Activated CD8-positive, alpha-beta T cell treated with anti-CD3 and anti-CD28 coated beads for 36 hours (primary cell): ENCODE measurements at regions not wholly inside any gene's neighbourhood (a gene's known extent, or its start where the extent isn't known, plus 50 kb on each side); places are given as distances from the start of the nearest gene placed in this dataset.

ENCODE experiments used
- ATAC-seq: fragments of 200-7000 bp; cut with Tn5 transposase; one replicate; pipeline ENCODE4 v1.10.0; 2021; ENCODE audit warnings: mild to moderate bottlenecking, moderate library complexity
- CTCF ChIA-PET: fragments of 350-600 bp; sonication (Branson Sonifier 250); formaldehyde crosslinking; loops from one replicate; lab custom pipeline; 2021; ENCODE audit warnings: antibody characterized with exemption; lab: Charles Lee
- POLR2A ChIA-PET: fragments of 350-600 bp; sonication (Branson Sonifier 250); formaldehyde crosslinking; loops from one replicate; lab custom pipeline; 2021; ENCODE audit warnings: antibody characterized with exemption; lab: Charles Lee
- DNase-seq: peaks from one replicate; pipeline ENCODE4 v3.0.0-alpha.2; 2020
- H3K27ac Mint-ChIP-seq: one replicate; pipeline ENCODE4 v1.8.0; 2021; ENCODE audit warnings: mild to moderate bottlenecking, mixed read lengths
- H3K27me3 Mint-ChIP-seq: one replicate; pipeline ENCODE4 v1.8.0; 2021; ENCODE audit warnings: mixed read lengths
- H3K36me3 Mint-ChIP-seq: one replicate; pipeline ENCODE4 v1.8.0; 2021; ENCODE audit warnings: low read depth, mixed read lengths
- H3K4me1 Mint-ChIP-seq: one replicate; pipeline ENCODE4 v1.8.0; 2021; ENCODE audit warnings: low read depth, mixed read lengths
- H3K4me3 Mint-ChIP-seq: one replicate; pipeline ENCODE4 v1.8.0; 2021; ENCODE audit warnings: mild to moderate bottlenecking, moderate library complexity, mixed read lengths
- H3K9me3 Mint-ChIP-seq: one replicate; pipeline ENCODE4 v1.8.0; 2021; ENCODE audit warnings: mixed read lengths
- CTCF ChIP-seq: fragments of 200-600 bp; IDR thresholded peaks from one replicate; pipeline ENCODE4 v1.8.0; 2022; ENCODE audit warnings: antibody characterized with exemption, mild to moderate bottlenecking
- intact Hi-C: fragments of 100-400 bp; cut with micrococcal nuclease; formaldehyde crosslinking; loops from one replicate; pipeline ENCODE4 v1.10.0; 2022

DNA sequence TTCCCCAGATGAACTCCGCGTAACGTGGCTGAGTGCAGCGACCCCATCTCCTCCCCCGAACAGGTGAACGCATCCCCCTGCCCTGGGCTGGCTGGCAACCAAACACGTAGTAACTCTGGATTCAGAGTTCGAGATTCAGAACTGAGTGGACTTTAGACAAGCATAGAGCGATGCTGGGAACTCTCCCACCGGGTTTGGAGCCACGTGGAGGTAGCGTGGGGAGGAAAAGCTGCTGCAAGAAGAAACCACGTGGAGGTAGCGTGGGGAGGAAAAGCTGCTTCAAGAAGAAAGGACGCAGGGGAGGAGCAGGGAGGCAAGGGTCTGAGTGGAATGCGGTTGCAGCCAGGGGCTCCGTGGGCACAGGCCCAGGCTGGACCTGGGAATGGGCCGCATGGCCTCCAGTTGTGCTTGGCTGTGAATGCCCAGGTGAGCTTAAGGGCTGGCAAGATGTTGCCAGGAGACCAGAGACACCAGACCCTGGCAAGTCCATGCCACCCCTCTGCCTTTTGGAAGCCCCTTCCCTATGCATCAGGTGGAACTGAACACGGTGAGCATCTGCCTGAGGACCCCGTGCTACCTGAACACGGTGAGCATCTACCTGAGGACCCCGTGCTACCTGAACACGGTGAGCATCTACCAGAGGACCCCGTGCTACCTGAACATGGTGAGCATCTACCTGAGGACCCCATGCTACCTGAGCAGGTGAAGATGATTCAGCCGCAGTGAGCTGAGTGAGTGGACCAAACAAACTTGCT lies 118.0 kb upstream of the FRMD1 start:
- Mint-ChIP-seq H3K4me1 (no peaks in the 10 kb centered on the region), H3K27ac (no peak overlapping the region), H3K9me3 (no peaks in the 10 kb centered on the region), H3K27me3 (peaks cover 10% of the 10 kb centered on the region), H3K36me3 (no peaks in the 10 kb centered on the region), H3K4me3 (no peak overlapping the region)
- no peak for DNase-seq
- ChIA-PET POLR2A (no interaction called here), CTCF (no interaction called here)
- no peak for TF ChIP-seq CTCF
- intact Hi-C loops = no loop called here
- ATAC-seq = no peak

DNA sequence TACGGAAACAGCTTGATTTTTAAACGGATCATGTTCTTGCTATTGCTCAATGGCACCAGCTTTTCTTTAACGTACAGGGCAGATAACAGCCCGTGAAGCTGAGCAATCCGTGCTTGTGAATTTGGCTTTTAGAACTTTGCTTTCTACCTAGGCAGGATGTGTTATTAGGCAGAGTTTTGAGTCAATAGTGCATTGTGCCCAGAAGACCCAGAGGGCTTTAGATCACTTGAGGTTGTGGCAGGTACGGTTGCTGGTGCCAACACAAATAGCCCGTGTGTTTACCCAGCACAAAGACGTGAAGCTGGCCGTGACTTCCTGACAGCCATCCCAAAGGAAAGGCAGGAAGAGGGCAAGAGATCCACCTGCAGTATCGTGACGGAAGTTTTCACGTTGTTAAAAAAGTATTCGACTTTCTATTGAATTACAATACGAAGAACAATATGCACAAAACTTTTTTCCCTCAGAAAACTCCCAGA lies 117.4 kb upstream of the FRMD1 start:
- Mint-ChIP-seq H3K4me1 (no peaks in the 10 kb centered on the region), H3K27me3 (peaks cover 10% of the 10 kb centered on the region), H3K36me3 (no peaks in the 10 kb centered on the region), H3K27ac (no peak overlapping the region), H3K9me3 (no peaks in the 10 kb centered on the region), H3K4me3 (no peak overlapping the region)
- ATAC-seq (no peak), DNase-seq (no peak)
- ChIA-PET CTCF (no interaction called here), POLR2A (no interaction called here)
- no peak for TF ChIP-seq CTCF
- intact Hi-C loops = no loop called here

DNA sequence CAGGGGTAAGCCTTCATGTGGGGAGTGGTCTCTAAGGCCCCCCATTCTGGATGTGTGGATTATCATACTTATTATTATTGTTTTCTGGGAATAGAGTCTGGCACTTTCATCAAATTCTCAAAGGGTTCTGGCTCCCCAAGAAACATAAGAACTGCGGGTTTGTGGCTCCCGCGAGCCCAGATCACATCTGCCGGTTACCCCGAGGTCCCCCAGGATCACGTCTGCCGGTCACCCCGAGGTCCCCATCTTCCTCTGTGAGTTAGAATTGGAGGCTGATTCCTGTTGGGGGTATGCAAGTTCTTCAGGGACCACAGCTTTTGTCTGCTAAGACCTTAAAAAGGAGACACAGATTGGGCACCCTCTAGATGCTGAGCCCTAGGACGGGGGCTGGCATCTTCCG lies 116.7 kb upstream of the FRMD1 start:
- ChIA-PET POLR2A (no interaction called here), CTCF (no interaction called here)
- H3K36me3 Mint-ChIP-seq = no peaks in the 10 kb centered on the region
- H3K4me1 Mint-ChIP-seq = no peaks in the 10 kb centered on the region
- intact Hi-C loops = no loop called here
- peaks cover 6% of the 10 kb centered on the region for H3K27me3 Mint-ChIP-seq
- no peak overlapping the region for H3K27ac Mint-ChIP-seq
- ATAC-seq (no peak), DNase-seq (no peak)
- TF ChIP-seq CTCF = no peak
- H3K4me3 Mint-ChIP-seq = no peak overlapping the region
- H3K9me3 Mint-ChIP-seq = no peaks in the 10 kb centered on the region

DNA sequence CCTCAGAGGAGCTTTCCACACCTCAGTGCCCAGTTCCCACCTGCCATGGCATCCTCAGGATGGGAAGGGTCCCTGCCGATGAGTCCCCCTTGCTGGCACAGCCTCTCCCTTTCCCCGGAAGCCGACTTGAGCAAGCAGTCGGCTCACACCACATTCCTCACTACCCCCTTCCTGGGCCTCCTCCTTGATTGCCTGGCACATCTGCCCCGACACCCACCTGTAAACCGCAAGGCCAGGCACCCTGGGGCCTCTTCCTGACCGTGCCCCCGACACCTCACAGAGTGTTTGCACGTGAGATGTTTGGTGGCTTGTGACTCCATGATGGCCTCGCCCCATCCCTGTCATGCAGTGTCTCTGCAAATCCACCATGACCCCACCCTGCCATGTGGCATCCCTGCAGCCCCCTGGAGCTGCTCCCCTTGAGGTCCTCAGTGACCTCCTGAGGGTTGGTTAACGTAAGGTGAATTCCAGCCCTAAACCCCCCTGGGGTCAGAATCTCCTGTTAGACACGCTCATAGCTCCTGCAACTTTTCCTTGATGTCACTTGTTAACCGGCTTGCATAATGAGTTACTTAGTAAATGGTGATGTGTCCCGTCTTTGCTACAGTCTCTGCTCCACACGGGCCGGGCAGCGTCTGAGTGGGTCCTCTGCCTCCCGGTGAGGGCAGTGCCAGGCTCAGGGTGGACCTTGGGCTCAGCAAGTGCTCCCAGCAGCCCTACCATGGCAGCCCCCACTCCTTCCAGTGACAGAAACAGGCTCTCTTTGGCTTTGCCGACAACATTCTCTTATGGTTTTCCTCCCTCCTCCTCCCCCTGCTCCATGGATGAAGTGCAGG lies 115.9 kb upstream of the FRMD1 start:
- CTCF ChIA-PET = no interaction called here
- Mint-ChIP-seq H3K36me3 (no peaks in the 10 kb centered on the region), H3K27ac (no peak overlapping the region), H3K27me3 (peaks cover 4% of the 10 kb centered on the region), H3K4me1 (no peaks in the 10 kb centered on the region), H3K4me3 (no peak overlapping the region), H3K9me3 (no peaks in the 10 kb centered on the region)
- intact Hi-C loops = no loop called here
- DNase-seq = no peak
- no peak for ATAC-seq
- POLR2A ChIA-PET = no interaction called here
- TF ChIP-seq CTCF = no peak
